ENCODE measurements at regions not wholly inside any gene's neighbourhood (a gene's known extent, or its start where the extent isn't known, plus 50 kb on each side); places are given as distances from the start of the nearest gene placed in this dataset.

DNA sequence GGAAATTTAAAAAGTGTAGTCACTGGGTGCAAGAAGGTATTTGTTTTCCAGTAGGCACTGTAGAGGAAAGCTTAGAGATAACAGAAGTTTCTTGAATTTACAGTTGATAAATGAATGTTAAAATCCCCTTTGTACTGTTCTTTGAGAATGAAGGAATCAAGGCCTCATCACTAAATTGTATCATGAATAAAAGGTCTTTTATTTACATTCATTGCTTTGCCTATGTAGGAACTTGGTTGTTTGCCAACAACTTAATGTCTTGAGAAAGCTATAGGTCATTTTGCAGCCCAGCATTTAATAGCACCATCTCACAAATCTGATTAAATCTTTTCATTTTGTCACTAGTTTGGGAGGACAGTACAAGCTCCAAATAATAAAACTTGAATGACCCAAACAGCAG, 213.9 kb upstream of the ITGA4 start:
- TF ChIP-seq POLR2A (IDR thresholded peaks at IDR 0.05; ENCODE audit: low read depth, low read length) (no peak), POLR2AphosphoS5 (IDR thresholded peaks at IDR 0.05; ENCODE audit: low read depth, low read length) (no peak), TAF1 (IDR thresholded peaks at IDR 0.05; ENCODE audit: low read depth, low read length) (no peak), PAX5 (IDR thresholded peaks at IDR 0.05; ENCODE audit: insufficient read depth, low read length, severe bottlenecking) (no peak), SPI1 (IDR thresholded peaks at IDR 0.05; ENCODE audit: low read depth, low read length) (no peak), POU2F2 (IDR thresholded peaks at IDR 0.05; ENCODE audit: low read depth, low read length) (no peak)
